Stimulated activated CD4-positive, alpha-beta T cell treated with anti-CD3 and anti-CD28 coated beads, Interleukin-15, amount 100 ng/mL, for 24 hours (primary cell): ENCODE measurements at regions not wholly inside any gene's neighbourhood (a gene's known extent, or its start where the extent isn't known, plus 50 kb on each side); places are given as distances from the start of the nearest gene placed in this dataset.
A peak's percentile ranks its signal among the peaks of the same experiment; 100 is the strongest.

Source experiments
- DNase-seq: peaks from one replicate; pipeline ENCODE4 v3.0.0-alpha.2; 2020

DNA sequence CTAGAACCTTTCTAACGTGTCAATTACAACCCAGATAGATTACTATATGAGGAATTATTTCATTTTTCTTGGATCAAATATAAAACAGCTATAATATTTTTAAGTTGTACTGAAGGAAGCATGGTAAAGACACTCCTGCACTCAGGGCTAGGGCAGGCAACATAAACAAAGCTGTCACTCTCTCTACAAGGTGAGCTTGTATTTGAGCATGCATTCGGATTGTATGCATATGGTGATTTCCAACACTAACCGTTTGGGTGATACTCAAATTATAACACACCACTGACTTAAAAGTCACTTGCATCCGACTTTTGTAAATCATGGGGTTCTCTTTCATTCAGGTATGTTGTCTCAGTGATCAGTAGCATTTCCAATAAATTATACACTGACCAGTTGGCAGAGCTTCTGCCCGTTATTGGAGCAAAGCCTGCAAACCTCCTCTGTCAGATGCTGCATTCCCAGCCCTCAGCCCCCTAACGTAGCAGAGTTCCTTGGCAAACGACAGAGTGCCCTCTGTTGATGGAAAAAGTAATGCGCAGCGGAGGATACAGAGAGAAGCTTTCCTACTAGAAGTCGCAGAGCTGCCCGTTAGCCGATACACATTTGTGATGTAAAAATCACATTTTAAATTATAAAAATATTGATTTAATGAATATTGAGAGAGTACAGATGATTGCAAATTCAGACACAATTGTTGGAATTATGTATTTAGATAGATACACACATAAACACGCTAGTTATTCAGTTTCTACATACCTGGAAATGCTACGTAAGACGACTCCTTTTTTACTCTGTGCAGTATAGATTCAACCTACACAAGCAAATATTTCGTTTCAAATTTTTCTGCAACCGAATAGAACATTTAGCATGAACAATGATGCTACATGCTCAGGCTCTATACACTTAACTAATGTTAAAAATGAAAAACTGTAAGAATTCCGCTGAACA is 173.9 kb upstream of the SP4 start:
- DNase-seq = peak; percentile 55

DNA sequence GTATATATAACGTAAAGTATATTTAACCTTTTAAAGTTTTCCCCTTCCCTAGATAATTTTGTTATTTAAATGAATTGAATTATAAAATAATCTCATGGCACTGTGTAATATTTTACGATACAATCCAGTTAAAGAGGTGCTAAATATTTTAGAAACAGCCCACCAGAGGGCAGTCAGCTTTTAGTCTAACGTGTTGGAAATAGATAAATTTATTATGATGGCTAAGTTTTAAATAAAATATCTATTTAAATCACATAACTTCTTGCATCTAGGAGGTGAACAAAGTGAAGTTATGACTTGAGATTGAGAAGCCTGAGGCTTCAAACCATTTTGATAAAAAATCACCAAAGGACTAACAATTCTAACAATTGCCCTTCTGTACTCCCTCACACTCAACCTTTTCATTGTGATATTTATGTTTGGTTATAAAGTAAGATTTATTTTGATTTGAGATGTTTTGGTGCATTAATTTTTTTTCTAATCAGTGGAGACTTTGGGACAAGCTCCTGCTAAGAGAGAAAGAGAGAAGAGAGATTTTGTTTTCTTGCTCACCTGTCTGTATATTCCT is 171.5 kb upstream of the SP4 start:
- peak; percentile 11 for DNase-seq

DNA sequence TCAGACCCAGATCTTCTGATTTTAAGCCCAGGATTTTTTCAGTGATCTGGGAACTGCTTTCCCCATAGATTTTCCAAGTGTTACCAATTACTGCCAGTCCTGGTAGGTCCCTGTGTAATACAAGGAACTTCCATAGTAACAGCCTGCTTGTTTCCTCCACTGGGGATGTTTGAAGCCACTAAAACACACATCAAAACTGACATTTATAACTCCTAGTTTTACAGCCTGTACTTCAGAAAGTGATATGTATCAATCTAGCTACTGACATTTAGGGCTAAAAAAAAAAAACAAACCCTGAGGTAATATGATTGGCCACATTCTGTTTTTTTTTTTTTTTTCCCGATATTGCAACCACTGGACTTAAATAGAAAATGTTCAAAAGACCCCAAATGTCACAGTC is 166.9 kb upstream of the SP4 start:
- no peak for DNase-seq

DNA sequence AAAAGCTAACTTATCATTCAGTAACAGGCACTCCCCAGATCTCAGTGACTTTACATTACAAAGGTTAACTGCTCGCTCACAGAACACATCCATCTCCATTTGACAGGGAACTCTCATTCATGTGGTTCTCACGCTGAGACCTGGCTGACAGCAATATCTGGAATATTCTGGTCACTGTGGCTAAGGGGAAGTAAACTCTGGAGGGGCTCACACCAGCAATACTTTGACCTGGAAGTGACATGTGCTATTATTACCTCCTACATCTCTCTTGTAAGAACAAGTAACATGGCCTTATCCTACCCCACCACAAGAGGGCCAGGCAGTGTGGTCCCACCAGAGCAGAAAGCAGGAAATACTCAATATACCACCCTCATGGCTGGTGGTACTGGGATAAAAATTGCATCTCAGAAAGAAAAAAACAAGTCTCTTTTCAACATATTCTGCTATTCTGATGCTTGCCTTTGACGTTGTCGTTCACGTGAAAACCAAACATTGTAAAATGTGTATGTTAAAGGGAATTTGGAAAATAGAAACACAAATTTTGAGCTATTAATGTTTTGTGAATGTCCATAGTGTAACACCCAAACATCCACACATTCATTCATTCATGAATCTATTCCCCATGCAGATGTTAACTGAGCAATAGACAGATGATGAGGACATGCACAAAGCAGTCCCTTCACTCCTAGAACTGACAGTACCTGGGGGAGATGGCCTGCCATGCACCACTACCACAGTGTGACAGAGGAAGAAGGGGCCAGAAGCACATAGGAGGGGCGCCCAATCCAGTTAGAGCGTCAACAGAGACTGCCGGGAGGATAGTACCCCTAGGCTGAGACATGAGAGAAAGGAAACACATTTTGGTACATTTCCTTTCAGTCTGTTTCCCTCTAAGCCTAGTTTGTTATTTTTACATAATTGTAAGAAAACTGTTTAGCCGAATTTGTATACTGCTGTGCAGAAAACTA is 166.0 kb upstream of the SP4 start:
- DNase-seq = peak; percentile 62

DNA sequence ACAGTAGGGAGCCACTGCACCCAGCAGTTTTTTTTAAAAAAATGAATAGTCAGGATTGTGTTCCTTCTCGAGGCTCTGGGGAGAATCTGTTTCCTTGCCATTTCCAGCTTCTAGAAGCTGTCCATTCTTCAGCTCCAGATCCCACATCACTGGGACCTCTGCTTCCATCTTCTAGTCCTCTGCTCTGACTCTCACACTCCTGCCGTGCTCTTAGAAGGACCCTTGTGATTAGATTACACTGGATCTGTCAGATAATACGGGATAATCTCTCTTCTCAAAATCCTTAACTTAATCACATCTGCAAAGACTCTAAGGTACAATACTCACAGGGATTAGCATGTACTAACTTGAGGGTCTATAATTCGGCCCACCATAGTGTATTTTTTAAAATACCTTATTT is 158.9 kb upstream of the SP4 start:
- no peak for DNase-seq

DNA sequence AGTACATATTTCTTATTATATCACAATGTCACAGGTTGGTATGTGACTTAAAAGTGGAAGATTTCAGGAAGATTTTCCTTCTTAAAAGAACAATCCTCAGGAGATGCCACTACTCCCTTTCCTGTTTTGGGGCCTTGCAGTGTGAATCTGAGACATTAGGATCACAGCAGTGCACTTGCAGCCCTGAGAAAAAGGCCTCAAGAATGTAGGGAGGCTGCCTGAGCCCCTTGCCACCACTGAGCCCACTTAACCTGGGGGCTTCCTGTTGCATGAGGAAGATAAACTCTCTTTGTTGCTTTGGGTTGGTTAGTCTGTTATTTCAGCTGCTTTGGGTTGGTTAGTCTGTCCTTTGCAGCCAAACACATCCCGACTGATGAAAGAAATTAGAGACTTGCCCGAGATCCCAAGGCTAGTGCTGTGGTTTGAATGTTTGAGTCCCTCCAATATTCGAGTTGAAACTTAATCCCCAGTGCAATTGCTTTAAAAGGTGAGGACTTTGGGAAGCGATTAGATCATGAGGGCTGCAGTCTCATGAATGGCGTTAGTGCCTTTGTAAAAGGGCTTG is 151.3 kb upstream of the SP4 start:
- DNase-seq = no peak

DNA sequence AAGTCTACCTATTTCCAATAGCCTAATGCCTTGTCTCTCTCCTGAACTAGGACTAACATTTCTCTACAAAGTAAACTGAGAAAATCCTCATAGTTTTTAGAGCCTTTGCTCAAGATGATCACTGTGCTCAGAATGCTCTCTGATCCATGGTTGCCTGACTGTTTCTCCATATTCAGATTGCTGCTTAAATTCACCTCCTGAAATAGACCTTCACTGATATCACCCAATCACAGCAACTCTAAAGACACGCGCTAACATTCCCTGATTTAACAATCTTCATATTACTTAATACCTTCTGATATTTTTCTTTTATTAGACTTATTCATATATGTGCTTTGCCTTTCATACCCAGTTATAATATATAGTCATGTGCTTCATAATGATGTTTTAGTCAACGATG is 148.9 kb upstream of the SP4 start:
- DNase-seq = no peak

DNA sequence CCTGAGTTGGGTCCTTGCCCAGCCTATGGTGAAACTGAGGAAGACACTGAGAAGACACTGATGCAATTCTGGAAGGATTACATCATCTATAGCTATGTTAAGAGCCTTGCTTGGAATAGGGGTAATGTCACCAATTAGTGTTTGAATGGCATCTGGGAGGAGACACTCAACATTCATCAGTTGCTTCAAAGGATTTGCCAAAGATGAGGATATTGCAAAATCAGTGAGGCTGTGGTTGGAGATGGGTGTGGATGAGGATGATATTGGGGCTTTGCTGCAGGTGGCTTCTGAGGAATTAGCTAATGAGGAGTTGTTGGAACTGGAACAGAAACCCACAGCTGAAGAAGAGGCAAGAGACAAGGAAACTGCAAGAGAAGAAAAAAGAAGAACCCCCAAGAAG is 146.7 kb upstream of the SP4 start:
- no peak for DNase-seq

DNA sequence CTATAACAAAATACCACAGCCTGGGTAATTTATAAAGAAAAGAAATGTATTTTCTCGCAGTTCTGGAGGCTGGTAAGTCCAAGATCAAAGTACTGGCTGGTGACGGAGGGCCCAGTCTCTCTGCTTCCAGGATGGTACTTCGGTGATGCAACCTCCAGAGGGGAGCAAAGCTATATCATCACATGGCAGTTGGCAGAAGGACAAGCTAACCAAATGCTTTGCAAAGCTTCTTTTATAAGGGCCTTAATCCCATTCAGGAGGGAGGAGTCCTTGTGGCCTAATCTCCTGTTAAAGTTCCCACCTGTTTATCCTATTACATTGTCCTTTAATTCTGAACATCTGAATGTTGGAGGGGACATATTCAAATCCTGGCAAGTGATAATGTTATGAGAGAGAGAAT is 134.1 kb upstream of the SP4 start:
- DNase-seq = no peak

DNA sequence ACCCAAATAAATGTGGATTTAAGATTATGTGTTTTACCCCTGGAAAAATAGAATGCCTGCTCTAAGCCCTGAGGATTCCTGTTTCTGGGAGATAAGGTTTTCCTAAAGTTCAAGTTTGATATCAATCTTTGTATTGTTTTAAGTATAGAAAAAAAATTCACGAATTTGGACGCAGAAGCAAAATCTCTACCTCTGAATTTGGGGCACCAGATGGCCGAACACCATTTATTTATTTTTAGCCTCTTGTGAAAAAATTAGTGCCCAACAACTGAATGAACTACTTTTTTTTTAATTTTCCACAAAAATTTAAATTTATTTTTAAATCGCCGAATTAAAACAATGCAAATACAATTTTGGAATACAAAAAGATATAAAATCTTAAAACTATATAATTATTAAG is 128.1 kb upstream of the SP4 start:
- DNase-seq = no peak

DNA sequence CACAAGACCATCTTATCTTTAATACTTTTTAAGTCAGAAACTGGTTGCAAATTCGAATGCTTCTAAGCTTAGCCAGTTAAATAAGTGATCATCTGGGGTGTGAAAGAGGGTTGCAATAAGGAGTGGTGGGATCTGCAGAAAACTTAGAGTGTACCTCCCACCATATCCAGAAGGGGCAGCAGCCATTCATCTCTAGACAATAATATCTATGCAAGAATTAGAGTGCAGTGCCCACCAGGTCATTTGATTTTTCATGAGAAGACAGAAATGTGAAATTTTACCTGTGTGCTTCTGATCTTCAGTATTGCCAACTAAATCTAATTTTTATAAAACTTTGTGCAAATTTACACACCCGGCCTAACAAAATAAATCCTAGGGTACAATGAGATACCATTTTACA is 127.2 kb upstream of the SP4 start:
- DNase-seq = peak; percentile 6

DNA sequence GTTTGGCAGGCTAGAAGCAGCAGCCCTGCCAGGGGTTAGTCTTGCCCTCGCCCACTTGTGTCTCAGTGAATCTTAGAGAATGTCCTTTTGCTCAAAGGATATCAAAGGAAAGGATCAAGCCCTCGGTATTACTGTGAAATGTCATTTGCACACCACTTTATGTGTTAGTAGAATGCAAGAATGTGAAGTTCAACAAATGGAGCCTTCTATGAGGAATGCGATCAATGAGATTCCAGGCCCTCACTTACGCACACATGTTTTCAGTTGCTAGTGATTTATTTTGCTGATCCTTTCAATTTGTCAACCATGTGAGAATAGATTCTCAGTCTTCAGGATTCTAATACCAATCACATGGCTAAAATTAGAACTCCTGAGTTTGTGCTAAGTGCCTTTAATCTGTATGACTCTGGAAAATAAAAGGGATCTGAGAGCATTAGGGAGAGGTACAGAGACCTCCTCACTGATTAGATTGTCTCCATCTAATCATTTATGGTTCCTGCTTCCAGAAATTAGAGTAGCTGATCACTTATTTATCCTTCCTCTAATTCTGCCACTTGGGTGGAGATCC is 123.0 kb upstream of the SP4 start:
- no peak for DNase-seq

DNA sequence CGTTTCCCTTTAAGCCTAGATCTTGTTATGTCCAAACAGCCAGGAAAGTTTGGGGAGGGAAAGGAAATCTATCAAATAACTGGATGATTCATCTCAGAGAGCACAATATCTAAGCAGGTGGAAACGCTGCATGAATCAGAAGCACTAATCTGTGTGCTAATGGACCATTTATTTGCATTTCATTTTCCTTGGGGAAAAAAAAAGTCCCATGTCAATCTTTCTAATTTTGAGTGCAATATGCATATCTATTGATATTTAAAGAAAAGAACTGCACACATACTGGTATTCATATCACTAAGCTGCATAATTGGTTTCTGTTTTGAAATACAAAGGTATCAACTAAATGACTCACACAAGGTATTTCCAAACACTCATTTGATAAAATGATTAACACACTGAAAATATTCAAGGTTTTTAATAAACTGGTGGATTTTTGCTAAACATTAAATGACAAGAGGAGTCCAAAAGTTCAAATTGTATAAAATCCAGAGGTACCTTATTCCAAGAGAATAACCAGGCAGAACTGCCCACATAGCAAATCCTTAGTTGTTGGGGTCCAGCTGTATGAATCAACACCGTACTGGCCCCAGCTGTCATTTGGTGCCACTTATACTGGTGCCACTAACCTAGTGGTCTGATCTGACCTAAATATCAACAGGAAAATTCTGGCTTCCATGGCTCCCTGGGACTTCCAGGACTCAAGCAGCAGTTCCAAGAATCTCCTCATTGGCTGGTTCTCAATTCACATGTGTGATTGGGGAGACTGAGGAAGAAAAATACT is 122.2 kb upstream of the SP4 start:
- DNase-seq = peak; percentile 6

DNA sequence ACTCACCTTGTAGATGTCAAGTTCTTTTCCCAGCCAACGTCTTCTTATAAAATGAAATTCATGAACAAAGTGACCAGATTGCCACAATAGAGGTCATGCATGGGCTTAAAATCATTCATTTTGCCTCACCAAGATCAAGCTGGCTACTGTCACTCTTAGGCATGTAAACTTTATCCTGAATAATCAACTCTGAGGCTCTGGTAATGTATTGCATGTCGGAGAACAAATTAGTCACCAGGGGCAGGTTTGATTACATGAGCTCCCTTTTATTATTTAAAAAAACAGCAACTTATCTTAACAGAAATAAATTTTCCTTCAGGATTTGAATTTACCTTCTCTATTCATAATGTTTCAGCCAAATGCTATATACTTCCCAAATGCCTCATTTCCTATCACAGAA is 112.9 kb upstream of the SP4 start:
- no peak for DNase-seq

DNA sequence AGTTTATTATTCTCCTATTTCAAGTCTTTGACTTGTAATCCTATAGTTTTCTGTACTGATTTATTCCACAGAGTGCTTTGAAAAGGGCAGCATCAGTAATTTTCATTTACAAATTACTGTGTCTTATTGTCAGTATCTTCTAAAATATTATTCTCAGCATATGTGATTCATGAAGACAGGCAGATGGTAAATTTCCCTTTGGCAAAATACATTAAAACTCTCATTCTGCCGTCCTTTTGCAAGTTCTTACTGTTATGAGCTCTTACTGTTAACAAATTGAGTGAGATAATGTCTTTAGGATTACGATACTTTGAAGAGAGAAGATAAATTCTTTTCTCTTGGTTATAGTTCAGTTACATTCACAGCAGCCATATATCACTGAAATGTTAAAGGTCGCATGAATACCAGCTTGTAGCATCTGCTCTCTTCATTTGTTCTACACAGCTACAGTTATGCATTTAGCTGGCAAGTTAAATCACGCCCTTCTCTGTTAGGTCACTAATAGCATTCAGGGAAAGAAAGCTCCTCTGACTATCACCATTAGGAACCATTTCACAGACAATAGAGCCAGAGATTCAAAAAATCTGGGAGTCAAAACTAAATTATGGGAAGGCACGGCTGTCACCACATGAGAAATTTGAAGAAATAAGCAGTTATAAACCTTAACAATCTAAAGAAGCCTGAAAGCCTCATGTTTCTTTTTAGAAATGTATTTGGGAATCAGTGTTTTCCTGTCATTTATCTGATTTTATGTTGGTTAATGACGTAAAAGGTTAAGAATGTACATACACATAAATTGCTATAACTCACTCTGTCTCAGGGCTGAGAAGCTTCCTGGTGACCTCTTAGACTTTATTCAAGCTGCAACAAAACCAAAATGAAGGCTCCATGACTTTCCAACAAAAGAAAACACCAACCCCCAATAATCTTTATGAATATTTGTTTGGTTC is 109.6 kb upstream of the SP4 start:
- DNase-seq = no peak

DNA sequence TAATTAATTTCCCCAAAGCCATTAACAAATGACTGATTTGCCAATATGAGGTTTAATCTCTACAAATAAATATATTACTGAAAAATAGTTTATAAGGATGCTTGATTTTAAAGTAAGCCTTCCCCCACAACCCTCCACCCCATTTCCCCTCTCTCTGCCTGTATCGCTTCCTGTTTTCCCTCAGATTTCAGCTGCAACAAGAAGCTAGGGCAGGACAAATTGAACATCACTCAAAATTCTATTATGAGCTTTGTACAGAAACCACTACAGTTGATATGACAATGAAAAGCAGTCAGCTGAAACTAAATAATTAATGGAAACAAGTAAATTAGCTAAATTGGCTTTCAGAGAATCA is 109.0 kb upstream of the SP4 start:
- no peak for DNase-seq

DNA sequence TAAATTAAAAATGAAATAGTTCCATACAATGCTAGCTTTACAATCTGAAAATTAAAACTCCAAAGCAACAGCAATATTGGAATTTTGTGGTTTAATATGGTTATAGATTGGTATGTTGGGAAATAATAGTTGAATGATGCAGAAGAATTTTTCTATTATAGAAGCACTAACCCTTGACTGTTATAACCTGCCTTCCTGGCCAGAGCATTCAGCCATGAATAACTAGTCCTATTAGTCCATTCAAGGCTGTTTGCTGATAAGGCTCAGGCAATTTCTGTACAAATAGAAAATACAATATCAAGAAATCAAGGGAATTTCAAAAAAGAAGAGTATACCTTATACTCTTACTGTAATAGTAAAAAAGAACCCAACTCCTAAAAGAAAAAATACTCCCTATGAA is 101.6 kb upstream of the SP4 start:
- no peak for DNase-seq

DNA sequence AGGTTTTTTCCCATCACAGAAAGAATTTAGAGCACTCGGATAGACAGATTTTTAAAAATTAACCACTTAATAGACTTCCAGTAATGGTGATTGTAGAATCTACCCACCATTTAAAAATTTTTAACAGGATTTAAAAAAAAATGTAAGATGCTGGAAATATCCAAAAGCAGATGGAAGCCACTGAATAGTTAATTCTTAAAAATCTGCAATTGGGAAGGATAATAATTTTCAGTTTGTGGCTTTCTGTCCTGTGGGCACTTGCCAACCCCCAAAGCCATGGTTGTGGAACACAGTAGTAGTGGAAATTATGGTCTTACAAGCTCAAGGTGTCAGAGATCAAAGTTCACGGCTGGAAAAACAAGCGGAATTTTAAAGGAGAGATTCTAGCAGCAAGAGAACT is 101.0 kb upstream of the SP4 start:
- DNase-seq = no peak

DNA sequence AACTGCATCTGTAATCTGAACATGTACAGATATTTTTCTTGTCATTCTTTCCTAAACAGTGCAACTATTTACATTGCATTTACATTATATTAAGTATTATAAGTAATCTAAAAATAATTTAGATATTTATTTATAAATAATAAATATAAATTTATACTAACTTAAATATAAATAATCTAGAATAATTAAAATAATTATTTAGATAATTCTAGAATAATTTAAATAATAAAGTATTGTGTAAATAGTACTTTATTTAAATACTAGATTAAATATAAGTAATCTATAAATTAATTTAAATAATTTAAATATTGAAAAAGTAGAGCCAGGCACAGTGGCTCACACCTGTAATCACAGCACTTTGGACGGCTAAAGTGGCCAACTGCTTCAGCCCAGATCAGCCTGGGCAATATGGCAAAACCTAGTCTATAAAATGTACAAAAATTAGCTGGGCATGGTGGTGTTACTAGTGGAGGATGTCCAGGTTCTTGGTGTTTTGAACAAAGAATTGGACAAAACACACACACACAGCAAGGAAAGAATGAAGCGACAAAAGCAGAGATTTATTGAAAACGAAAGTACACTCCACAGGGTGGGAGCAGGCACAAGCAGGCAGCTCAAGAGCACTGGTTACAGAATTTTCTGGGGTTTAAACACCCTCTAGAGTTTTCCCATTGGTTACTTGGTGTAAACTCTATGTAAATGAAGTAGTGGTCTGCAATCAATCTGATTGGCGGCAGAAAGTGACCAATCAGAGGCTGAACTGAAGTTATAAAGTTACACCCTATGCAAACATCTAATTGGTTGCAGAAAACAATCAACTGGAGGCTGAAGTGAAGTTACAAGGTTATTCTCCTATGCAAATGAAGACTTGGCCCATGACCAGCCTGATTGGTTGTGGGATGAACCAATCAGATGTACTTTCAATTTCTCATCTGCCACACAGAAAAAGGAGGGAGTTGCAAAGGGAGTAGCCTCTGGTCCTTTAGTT is 100.2 kb upstream of the SP4 start:
- DNase-seq = no peak
